GM18511 (cell line): ENCODE measurements at regions not wholly inside any gene's neighbourhood (a gene's known extent, or its start where the extent isn't known, plus 50 kb on each side); places are given as distances from the start of the nearest gene placed in this dataset.
"Not testable (repeated sequence)": the region's sequence is repeated elsewhere in the genome, so short reads cannot be mapped to it uniquely, and the experiment has no call there.

Experiments
- ATAC-seq: cut with Tn5 transposase; IDR thresholded peaks from one replicate; pipeline ENCODE4 v1.9.1; 2021; ENCODE audit warnings: mild to moderate bottlenecking, moderate library complexity; ENCODE audit not compliant: unreplicated experiment

- no peak for ATAC-seq
Measured at GRCh38 chrX:10676235-10676957, 56.0 kb upstream of the MID1 start.

GRCh38 chrX:10677490-10677889 lies 57.1 kb upstream of the MID1 start:
- no peak for ATAC-seq

- no peak for ATAC-seq
Measured at GRCh38 chrX:10679387-10679786, 59.0 kb upstream of the MID1 start.

GRCh38 chrX:10681167-10681566 lies 60.8 kb upstream of the MID1 start:
- ATAC-seq = no peak

- not testable (repeated sequence) for ATAC-seq
Measured at GRCh38 chrX:10683631-10684030, 63.2 kb upstream of the MID1 start.

GRCh38 chrX:10685923-10686595 lies 65.7 kb upstream of the MID1 start:
- no peak for ATAC-seq

- not testable (repeated sequence) for ATAC-seq
Measured at GRCh38 chrX:10691751-10692150, 71.4 kb upstream of the MID1 start.

- ATAC-seq = no peak
Measured at GRCh38 chrX:10697616-10698317, 77.4 kb upstream of the MID1 start.

- ATAC-seq = no peak
Measured at GRCh38 chrX:10698318-10698640, 77.9 kb upstream of the MID1 start.

GRCh38 chrX:10702031-10702430 lies 81.6 kb upstream of the MID1 start:
- no peak for ATAC-seq

- ATAC-seq = not testable (repeated sequence)
Measured at GRCh38 chrX:10706342-10706741, 86.0 kb upstream of the MID1 start.

- no peak for ATAC-seq
Measured at GRCh38 chrX:10707773-10708172, 87.4 kb upstream of the MID1 start.

GRCh38 chrX:10709276-10709675 lies 88.9 kb upstream of the MID1 start:
- ATAC-seq = no peak

- no peak for ATAC-seq
Measured at GRCh38 chrX:10714531-10714930, 94.1 kb upstream of the MID1 start.

- ATAC-seq = peak; percentile 86
Measured at GRCh38 chrX:10722851-10723250, 102.5 kb upstream of the MID1 start.

- peak; percentile 62 for ATAC-seq
Measured at GRCh38 chrX:10725071-10725470, 104.7 kb upstream of the MID1 start.

- ATAC-seq = no peak
Measured at GRCh38 chrX:10726647-10727046, 106.3 kb upstream of the MID1 start.

GRCh38 chrX:10728806-10729389 lies 108.5 kb upstream of the MID1 start:
- no peak for ATAC-seq

GRCh38 chrX:10739426-10739825 lies 119.0 kb upstream of the MID1 start:
- ATAC-seq = no peak

GRCh38 chrX:10741003-10741402 lies 120.6 kb upstream of the MID1 start:
- ATAC-seq = no peak

GRCh38 chrX:10741550-10741949 lies 121.2 kb upstream of the MID1 start:
- ATAC-seq = no peak

GRCh38 chrX:10743476-10743875 lies 123.1 kb upstream of the MID1 start:
- ATAC-seq = no peak
